Astrocyte (in vitro differentiated cells and primary cell): ENCODE measurements at regions not wholly inside any gene's neighbourhood (a gene's known extent, or its start where the extent isn't known, plus 50 kb on each side); places are given as distances from the start of the nearest gene placed in this dataset.

Experiments
- DNase-seq: peaks from one replicate; pipeline ENCODE4 v3.0.0-alpha.2; 2010; ENCODE audit warnings: low read depth
- FAIRE-seq: peaks from 2 replicates; lab custom pipeline; 2011; peaks lifted over from hg19 to GRCh38; lab: Jason Lieb, UNC
- H2AFZ ChIP-seq: 2 replicates; pipeline ENCODE4 v1.6.0; 2012; ENCODE audit warnings: low read depth, low read length, inconsistent platforms
- H3K27ac ChIP-seq: 2 replicates; pipeline ENCODE4 v1.5.1; 2011; ENCODE audit warnings: low read depth, low read length, inconsistent platforms
- H3K27me3 ChIP-seq: 2 replicates; pipeline ENCODE4 v1.6.0; 2011; ENCODE audit warnings: low read length, inconsistent platforms; ENCODE audit not compliant: insufficient read depth
- H3K36me3 ChIP-seq: 2 replicates; pipeline ENCODE4 v1.5.1; 2011; ENCODE audit warnings: low read length, inconsistent platforms; ENCODE audit not compliant: insufficient read depth
- H3K4me1 ChIP-seq: 2 replicates; pipeline ENCODE4 v1.5.1; 2011; ENCODE audit warnings: low read length, inconsistent platforms; ENCODE audit not compliant: insufficient read depth
- H3K4me2 ChIP-seq: 2 replicates; pipeline ENCODE4 v1.6.0; 2012; ENCODE audit warnings: low read length, inconsistent platforms
- H3K4me3 ChIP-seq: 2 replicates; pipeline ENCODE4 v1.5.1; 2011; ENCODE audit warnings: low read depth, mild to moderate bottlenecking, low read length, inconsistent platforms; ENCODE audit not compliant: insufficient read depth
- H3K79me2 ChIP-seq: 2 replicates; pipeline ENCODE4 v1.6.0; 2012; ENCODE audit warnings: mild to moderate bottlenecking, low read length, inconsistent platforms; ENCODE audit not compliant: insufficient read depth
- H3K9ac ChIP-seq: 2 replicates; pipeline ENCODE4 v1.6.0; 2012; ENCODE audit warnings: mild to moderate bottlenecking, low read length, inconsistent platforms
- H3K9me3 ChIP-seq: 2 replicates; pipeline ENCODE4 v1.5.1; 2012; ENCODE audit warnings: low read depth, mild to moderate bottlenecking, low read length, inconsistent platforms; ENCODE audit not compliant: insufficient read depth
- H4K20me1 ChIP-seq: 2 replicates; pipeline ENCODE4 v1.6.0; 2012; ENCODE audit warnings: low read length, inconsistent platforms; ENCODE audit not compliant: insufficient read depth
- H3K27ac Mint-ChIP-seq: one replicate; pipeline ENCODE4 v1.8.0; 2021; ENCODE audit warnings: mild to moderate bottlenecking, mixed read lengths; ENCODE audit not compliant: unreplicated experiment
- H3K27me3 Mint-ChIP-seq: one replicate; pipeline ENCODE4 v1.8.0; 2021; ENCODE audit warnings: low read depth, mixed read lengths; ENCODE audit not compliant: unreplicated experiment
- H3K36me3 Mint-ChIP-seq: one replicate; pipeline ENCODE4 v1.8.0; 2021; ENCODE audit warnings: low read depth, mixed read lengths; ENCODE audit not compliant: unreplicated experiment
- H3K4me1 Mint-ChIP-seq: one replicate; pipeline ENCODE4 v1.8.0; 2021; ENCODE audit warnings: low read depth, mixed read lengths; ENCODE audit not compliant: unreplicated experiment
- H3K4me3 Mint-ChIP-seq: one replicate; pipeline ENCODE4 v1.8.0; 2021; ENCODE audit warnings: mild to moderate bottlenecking, moderate library complexity, mixed read lengths; ENCODE audit not compliant: unreplicated experiment
- H3K9me3 Mint-ChIP-seq: one replicate; pipeline ENCODE4 v1.8.0; 2021; ENCODE audit warnings: mild to moderate bottlenecking, mixed read lengths; ENCODE audit not compliant: unreplicated experiment
- CTCF ChIP-seq: IDR thresholded peaks from 2 replicates; pipeline ENCODE4 v1.5.1; 2011; ENCODE audit warnings: low read depth, mild to moderate bottlenecking, inconsistent platforms, low read length, moderate library complexity; ENCODE audit not compliant: insufficient read depth
- EZH2 ChIP-seq: IDR thresholded peaks from 2 replicates; pipeline ENCODE4 v1.6.1; 2012; ENCODE audit warnings: mild to moderate bottlenecking, low read length, inconsistent platforms; ENCODE audit not compliant: insufficient read depth

GRCh38 chr15:70275461-70276138 lies 177.9 kb upstream of the TLE3 start:
- H3K4me2 ChIP-seq, result no peak overlapping the region
- peaks cover 52% of the 10 kb centered on the region for H3K27me3 Mint-ChIP-seq
- peaks cover 20% of the 10 kb centered on the region for H3K4me1 Mint-ChIP-seq
- peaks cover 6% of the 10 kb centered on the region for H3K36me3 Mint-ChIP-seq
- H3K4me1 ChIP-seq, result peaks cover 14% of the 10 kb centered on the region
- peaks cover 6% of the 10 kb centered on the region for H4K20me1 ChIP-seq
- peaks cover 3% of the 10 kb centered on the region for H3K9me3 Mint-ChIP-seq
- H3K9ac ChIP-seq, result no peak overlapping the region
- no peak overlapping the region for H3K4me3 ChIP-seq
- H3K9me3 ChIP-seq, result no peaks in the 10 kb centered on the region
- FAIRE-seq (no peak), DNase-seq (no peak)
- no peak overlapping the region for H3K27ac ChIP-seq
- H3K27ac Mint-ChIP-seq, result no peak overlapping the region
- H3K36me3 ChIP-seq, result no peaks in the 10 kb centered on the region
- no peak overlapping the region for H2AFZ ChIP-seq
- H3K27me3 ChIP-seq, result peaks cover 5% of the 10 kb centered on the region
- no peak for TF ChIP-seq EZH2
- no peaks in the 10 kb centered on the region for H3K79me2 ChIP-seq
- H3K4me3 Mint-ChIP-seq, result no peak overlapping the region

GRCh38 chr15:70274908-70275307 lies 177.2 kb upstream of the TLE3 start:
- FAIRE-seq, result no peak
- H3K27me3 Mint-ChIP-seq, result peaks cover 53% of the 10 kb centered on the region

GRCh38 chr15:70274255-70274880 lies 176.7 kb upstream of the TLE3 start:
- no peaks in the 10 kb centered on the region for H3K9me3 ChIP-seq
- H3K9ac ChIP-seq, result no peak overlapping the region
- Mint-ChIP-seq H3K4me1 (peaks cover 25% of the 10 kb centered on the region), H3K36me3 (peaks cover 6% of the 10 kb centered on the region), H3K27ac (no peak overlapping the region), H3K4me3 (no peak overlapping the region), H3K9me3 (peaks cover 3% of the 10 kb centered on the region), H3K27me3 (peaks cover 57% of the 10 kb centered on the region)
- no peak overlapping the region for H2AFZ ChIP-seq
- no peaks in the 10 kb centered on the region for H3K36me3 ChIP-seq
- H4K20me1 ChIP-seq, result peaks cover 6% of the 10 kb centered on the region
- H3K4me1 ChIP-seq, result peaks cover 26% of the 10 kb centered on the region
- no peak for DNase-seq
- no peak for FAIRE-seq
- no peaks in the 10 kb centered on the region for H3K79me2 ChIP-seq
- no peak overlapping the region for H3K27ac ChIP-seq
- peaks cover 6% of the 10 kb centered on the region for H3K27me3 ChIP-seq
- no peak overlapping the region for H3K4me3 ChIP-seq
- TF ChIP-seq EZH2, result no peak
- H3K4me2 ChIP-seq, result no peak overlapping the region

More at GRCh38 chr15:70274908-70275307, 177.2 kb upstream of the TLE3 start:
- Mint-ChIP-seq H3K9me3 (peaks cover 3% of the 10 kb centered on the region), H3K27ac (no peak overlapping the region), H3K36me3 (peaks cover 6% of the 10 kb centered on the region), H3K4me1 (peaks cover 22% of the 10 kb centered on the region), H3K4me3 (no peak overlapping the region)
- H3K36me3 ChIP-seq, result no peaks in the 10 kb centered on the region
- no peak overlapping the region for H3K9ac ChIP-seq
- no peak overlapping the region for H3K27ac ChIP-seq
- no peak for DNase-seq
- H4K20me1 ChIP-seq, result peaks cover 6% of the 10 kb centered on the region
- H3K9me3 ChIP-seq, result no peaks in the 10 kb centered on the region
- peaks cover 5% of the 10 kb centered on the region for H3K27me3 ChIP-seq
- peaks cover 20% of the 10 kb centered on the region for H3K4me1 ChIP-seq
- H2AFZ ChIP-seq, result no peak overlapping the region
- H3K4me2 ChIP-seq, result no peak overlapping the region
- H3K79me2 ChIP-seq, result no peaks in the 10 kb centered on the region
- TF ChIP-seq EZH2 (no peak), CTCF (no peak)
- no peak overlapping the region for H3K4me3 ChIP-seq
